ENCODE measurements at regions not wholly inside any gene's neighbourhood (a gene's known extent, or its start where the extent isn't known, plus 50 kb on each side); places are given as distances from the start of the nearest gene placed in this dataset.
A peak's percentile ranks its signal among the peaks of the same experiment; 100 is the strongest.

- no peaks in the 10 kb centered on the region for H3K4me1 ChIP-seq (replicated peaks in 1 of 2)
- ATAC-seq (replicated peaks in 6 of 8): no peak
- no peak overlapping the region for H3K27ac ChIP-seq
- 80 to 100% (median 94%) methylated on average over 1 of the region's 1 CpG; no CpG with 5 or more reads in 4 of the 10 experiments for WGBS, 10 experiments
- in situ Hi-C loops (cut with MboI; ENCODE audit: low pct_unique_long_range_greater_than_20kb in 2 of 9, low sequenced_read_pairs in 9 of 9, unreplicated experiment in 9 of 9): no loop called here
- no peak overlapping the region for H3K4me3 ChIP-seq
Measured at GRCh38 chr9:91127653-91128052, 234.1 kb downstream of the AUH start.

GRCh38 chr9:91130796-91131318 is 230.9 kb downstream of the AUH start:
- WGBS, 10 experiments: 80 to 100% (median 94%) methylated on average over 1 to 2 of the region's 2 CpGs; no CpG with 5 or more reads in 1 of the 10 experiments
- H3K27ac ChIP-seq: no peak overlapping the region
- ATAC-seq (replicated peaks in 6 of 8): no peak
- H3K4me1 ChIP-seq (replicated peaks in 1 of 2): no peaks in the 10 kb centered on the region
- in situ Hi-C loops (cut with MboI; ENCODE audit: low pct_unique_long_range_greater_than_20kb in 2 of 9, low sequenced_read_pairs in 9 of 9, unreplicated experiment in 9 of 9): no loop called here
- H3K4me3 ChIP-seq: no peak overlapping the region

GRCh38 chr9:91131433-91131839 is 230.3 kb downstream of the AUH start:
- no peak overlapping the region for H3K27ac ChIP-seq
- no peak overlapping the region for H3K4me3 ChIP-seq
- peak; percentile 66 to 100 (median 84) for ATAC-seq (replicated peaks in 6 of 8)
- in situ Hi-C loops (cut with MboI; ENCODE audit: low pct_unique_long_range_greater_than_20kb in 2 of 9, low sequenced_read_pairs in 9 of 9, unreplicated experiment in 9 of 9): no loop called here
- WGBS, 10 experiments: 2 to 93% (median 84%) methylated on average over 1 to 8 of the region's 8 CpGs; no CpG with 5 or more reads in 1 of the 10 experiments
- H3K4me1 ChIP-seq (replicated peaks in 1 of 2): no peaks in the 10 kb centered on the region

- no peak for ATAC-seq (replicated peaks in 6 of 8)
- Histone ChIP-seq H3K4me3 (no peak overlapping the region), H3K4me1 (replicated peaks in 1 of 2) (no peaks in the 10 kb centered on the region), H3K27ac (no peak overlapping the region)
- WGBS, 10 experiments: 89 to 100% (median 99%) methylated on average over 1 to 3 of the region's 3 CpGs
- in situ Hi-C loops (cut with MboI; ENCODE audit: low pct_unique_long_range_greater_than_20kb in 2 of 9, low sequenced_read_pairs in 9 of 9, unreplicated experiment in 9 of 9): no loop called here
Measured at GRCh38 chr9:91132576-91133073, 229.1 kb downstream of the AUH start.

- WGBS, 10 experiments: 92 to 100% (median 96%) methylated on average over 1 to 2 of the region's 2 CpGs; no CpG with 5 or more reads in 5 of the 10 experiments
- no peaks in the 10 kb centered on the region for H3K4me1 ChIP-seq (replicated peaks in 1 of 2)
- H3K27ac ChIP-seq: no peak overlapping the region
- in situ Hi-C loops (cut with MboI; ENCODE audit: low pct_unique_long_range_greater_than_20kb in 2 of 9, low sequenced_read_pairs in 9 of 9, unreplicated experiment in 9 of 9): no loop called here
- H3K4me3 ChIP-seq: no peak overlapping the region
- ATAC-seq (replicated peaks in 6 of 8): no peak
Measured at GRCh38 chr9:91134608-91135007, 227.1 kb downstream of the AUH start.

GRCh38 chr9:91137391-91137790 is 224.3 kb downstream of the AUH start:
- Histone ChIP-seq H3K4me1 (replicated peaks in 1 of 2) (no peaks in the 10 kb centered on the region), H3K4me3 (no peak overlapping the region), H3K27ac (no peak overlapping the region)
- WGBS, 10 experiments: 36 to 100% (median 86%) methylated on average over 1 of the region's 1 CpG; no CpG with 5 or more reads in 2 of the 10 experiments
- no peak for ATAC-seq (replicated peaks in 6 of 8)
- in situ Hi-C loops (cut with MboI; ENCODE audit: low pct_unique_long_range_greater_than_20kb in 2 of 9, low sequenced_read_pairs in 9 of 9, unreplicated experiment in 9 of 9): no loop called here

- H3K27ac ChIP-seq: no peak overlapping the region
- WGBS, 10 experiments: 42 to 100% (median 79%) methylated on average over 1 to 4 of the region's 5 CpGs; no CpG with 5 or more reads in 2 of the 10 experiments
- H3K4me1 ChIP-seq (replicated peaks in 1 of 2): no peaks in the 10 kb centered on the region
- no peak overlapping the region for H3K4me3 ChIP-seq
- in situ Hi-C loops (cut with MboI; ENCODE audit: low pct_unique_long_range_greater_than_20kb in 2 of 9, low sequenced_read_pairs in 9 of 9, unreplicated experiment in 9 of 9): no loop called here
- ATAC-seq (replicated peaks in 6 of 8): no peak
Measured at GRCh38 chr9:91138760-91139159, 223.0 kb downstream of the AUH start.

- Histone ChIP-seq H3K4me1 (replicated peaks in 1 of 2) (no peaks in the 10 kb centered on the region), H3K27ac (no peak overlapping the region), H3K4me3 (no peak overlapping the region)
- in situ Hi-C loops (cut with MboI; ENCODE audit: low pct_unique_long_range_greater_than_20kb in 2 of 9, low sequenced_read_pairs in 9 of 9, unreplicated experiment in 9 of 9): no loop called here
- WGBS, 10 experiments: 0 to 100% (median 88%) methylated on average over 1 to 3 of the region's 3 CpGs; no CpG with 5 or more reads in 4 of the 10 experiments
- no peak for ATAC-seq (replicated peaks in 6 of 8)
Measured at GRCh38 chr9:91141407-91141965, 220.2 kb downstream of the AUH start.

GRCh38 chr9:91143162-91143561 is 218.6 kb downstream of the AUH start:
- H3K4me3 ChIP-seq: no peak overlapping the region
- WGBS, 10 experiments: 13 to 95% (median 77%) methylated on average over 2 to 4 of the region's 5 CpGs; no CpG with 5 or more reads in 2 of the 10 experiments

GRCh38 chr9:91143642-91144041 is 218.1 kb downstream of the AUH start:
- Histone ChIP-seq H3K4me1 (replicated peaks in 1 of 2) (no peaks in the 10 kb centered on the region), H3K4me3 (no peak overlapping the region), H3K27ac (no peak overlapping the region)
- ATAC-seq (replicated peaks in 6 of 8): peak in 3 of 8 experiments; percentile 60 to 68 (median 67)
- WGBS, 10 experiments: 0 to 100% (median 76%) methylated on average over 1 to 3 of the region's 3 CpGs; no CpG with 5 or more reads in 4 of the 10 experiments
- in situ Hi-C loops (cut with MboI; ENCODE audit: low pct_unique_long_range_greater_than_20kb in 2 of 9, low sequenced_read_pairs in 9 of 9, unreplicated experiment in 9 of 9): no loop called here

More at GRCh38 chr9:91143162-91143561, 218.6 kb downstream of the AUH start:
- H3K4me1 ChIP-seq (replicated peaks in 1 of 2): no peaks in the 10 kb centered on the region
- peak in 2 of 8 experiments; percentile 35 to 41 for ATAC-seq (replicated peaks in 6 of 8)
- in situ Hi-C loops (cut with MboI; ENCODE audit: low pct_unique_long_range_greater_than_20kb in 2 of 9, low sequenced_read_pairs in 9 of 9, unreplicated experiment in 9 of 9): no loop called here
- H3K27ac ChIP-seq: no peak overlapping the region

- WGBS, 10 experiments: 0 to 100% (median 76%) methylated on average over 1 to 3 of the region's 3 CpGs; no CpG with 5 or more reads in 3 of the 10 experiments
- Histone ChIP-seq H3K4me3 (no peak overlapping the region), H3K4me1 (replicated peaks in 1 of 2) (no peaks in the 10 kb centered on the region), H3K27ac (no peak overlapping the region)
- ATAC-seq (replicated peaks in 6 of 8): peak in 3 of 8 experiments; percentile 74 to 78 (median 76)
- in situ Hi-C loops (cut with MboI; ENCODE audit: low pct_unique_long_range_greater_than_20kb in 2 of 9, low sequenced_read_pairs in 9 of 9, unreplicated experiment in 9 of 9): no loop called here
Measured at GRCh38 chr9:91144769-91145168, 216.9 kb downstream of the AUH start.

GRCh38 chr9:91145496-91145895 is 216.2 kb downstream of the AUH start:
- no peak for ATAC-seq (replicated peaks in 6 of 8)
- Histone ChIP-seq H3K4me1 (replicated peaks in 1 of 2) (no peaks in the 10 kb centered on the region), H3K27ac (no peak overlapping the region), H3K4me3 (no peak overlapping the region)
- WGBS, 10 experiments: 40 to 100% (median 92%) methylated on average over 1 to 2 of the region's 4 CpGs; no CpG with 5 or more reads in 3 of the 10 experiments
- in situ Hi-C loops (cut with MboI; ENCODE audit: low pct_unique_long_range_greater_than_20kb in 2 of 9, low sequenced_read_pairs in 9 of 9, unreplicated experiment in 9 of 9): no loop called here

- in situ Hi-C loops (cut with MboI; ENCODE audit: low pct_unique_long_range_greater_than_20kb in 2 of 9, low sequenced_read_pairs in 9 of 9, unreplicated experiment in 9 of 9): no loop called here
- no peak overlapping the region for H3K27ac ChIP-seq
- 75 to 100% (median 82%) methylated on average over 1 to 9 of the region's 10 CpGs; no CpG with 5 or more reads in 3 of the 10 experiments for WGBS, 10 experiments
- H3K4me3 ChIP-seq: no peak overlapping the region
- no peaks in the 10 kb centered on the region for H3K4me1 ChIP-seq (replicated peaks in 1 of 2)
- no peak for ATAC-seq (replicated peaks in 6 of 8)
Measured at GRCh38 chr9:91146391-91147019, 215.2 kb downstream of the AUH start.

Data from motor neuron (in vitro differentiated cells).